Body of pancreas (tissue), 4 donors: ENCODE measurements at regions not wholly inside any gene's neighbourhood (a gene's known extent, or its start where the extent isn't known, plus 50 kb on each side); places are given as distances from the start of the nearest gene placed in this dataset.

Experiments used
- POLR2A ChIP-seq, 3 donors: fragments of 450-650 bp; IDR thresholded peaks; one replicate each; pipeline ENCODE4 v1.6.1; 2016; ENCODE audit warnings: antibody characterized with exemption in 3 of 3, mild to moderate bottlenecking in 2 of 3
- TF ChIP-seq, protein P1 (sequence below), 7 experiments: fragments of 450-650 bp in 4 of 7; fragments of 200-600 bp in 3 of 7; sonication (generic) in 3 of 7; IDR thresholded peaks; one replicate each; pipeline ENCODE4 v1.5.1; 2016 to 2019; ENCODE audit warnings: antibody characterized with exemption in 7 of 7

DNA sequence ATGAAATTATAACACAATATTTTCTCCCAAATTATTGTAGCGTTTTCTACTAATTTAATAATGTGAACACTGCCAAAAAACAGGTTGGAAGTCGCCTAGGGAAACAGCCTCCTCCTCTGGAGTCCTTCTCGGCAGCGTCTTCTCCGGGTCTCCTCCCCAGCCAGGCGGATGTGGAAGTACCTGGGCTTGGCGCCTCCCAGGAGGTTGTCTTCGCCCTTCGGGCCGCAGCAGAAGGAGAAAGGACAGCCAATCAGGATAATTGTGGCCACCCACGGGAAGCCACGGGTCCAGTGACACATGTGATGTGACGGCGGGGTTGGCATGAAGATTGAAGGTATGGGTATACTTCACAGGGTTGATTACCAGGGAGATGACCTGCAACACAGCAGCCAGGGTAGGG, 491.2 kb downstream of the PYDC2 start:
- TF ChIP-seq, protein P1, sequence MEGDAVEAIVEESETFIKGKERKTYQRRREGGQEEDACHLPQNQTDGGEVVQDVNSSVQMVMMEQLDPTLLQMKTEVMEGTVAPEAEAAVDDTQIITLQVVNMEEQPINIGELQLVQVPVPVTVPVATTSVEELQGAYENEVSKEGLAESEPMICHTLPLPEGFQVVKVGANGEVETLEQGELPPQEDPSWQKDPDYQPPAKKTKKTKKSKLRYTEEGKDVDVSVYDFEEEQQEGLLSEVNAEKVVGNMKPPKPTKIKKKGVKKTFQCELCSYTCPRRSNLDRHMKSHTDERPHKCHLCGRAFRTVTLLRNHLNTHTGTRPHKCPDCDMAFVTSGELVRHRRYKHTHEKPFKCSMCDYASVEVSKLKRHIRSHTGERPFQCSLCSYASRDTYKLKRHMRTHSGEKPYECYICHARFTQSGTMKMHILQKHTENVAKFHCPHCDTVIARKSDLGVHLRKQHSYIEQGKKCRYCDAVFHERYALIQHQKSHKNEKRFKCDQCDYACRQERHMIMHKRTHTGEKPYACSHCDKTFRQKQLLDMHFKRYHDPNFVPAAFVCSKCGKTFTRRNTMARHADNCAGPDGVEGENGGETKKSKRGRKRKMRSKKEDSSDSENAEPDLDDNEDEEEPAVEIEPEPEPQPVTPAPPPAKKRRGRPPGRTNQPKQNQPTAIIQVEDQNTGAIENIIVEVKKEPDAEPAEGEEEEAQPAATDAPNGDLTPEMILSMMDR (IDR thresholded peaks at IDR 0.05): no peak
- no peak for TF ChIP-seq POLR2A (IDR thresholded peaks at IDR 0.05)
